GM21576 (cell line): ENCODE measurements at regions not wholly inside any gene's neighbourhood (a gene's known extent, or its start where the extent isn't known, plus 50 kb on each side); places are given as distances from the start of the nearest gene placed in this dataset.
A peak's percentile ranks its signal among the peaks of the same experiment; 100 is the strongest.

Experiments
- ATAC-seq: cut with Tn5 transposase; IDR thresholded peaks from one replicate; pipeline ENCODE4 v1.9.1; 2021; ENCODE audit warnings: mild to moderate bottlenecking, moderate library complexity; ENCODE audit not compliant: unreplicated experiment

GRCh38 chr7:130958846-130959245, 224.8 kb upstream of the KLF14 start:
- ATAC-seq: no peak

- ATAC-seq: no peak
Measured at GRCh38 chr7:130959743-130960207, 225.8 kb upstream of the KLF14 start.

GRCh38 chr7:130960208-130960988, 226.4 kb upstream of the KLF14 start:
- ATAC-seq: no peak

- peak; percentile 68 for ATAC-seq
Measured at GRCh38 chr7:130961128-130961601, 227.2 kb upstream of the KLF14 start.

- ATAC-seq: no peak
Measured at GRCh38 chr7:130962109-130962508, 228.1 kb upstream of the KLF14 start.

- no peak for ATAC-seq
Measured at GRCh38 chr7:130963339-130963738, 229.3 kb upstream of the KLF14 start.

- no peak for ATAC-seq
Measured at GRCh38 chr7:130965515-130965914, 231.5 kb upstream of the KLF14 start.

- no peak for ATAC-seq
Measured at GRCh38 chr7:130966246-130967009, 232.4 kb upstream of the KLF14 start.

- ATAC-seq: no peak
Measured at GRCh38 chr7:130970196-130970595, 236.2 kb upstream of the KLF14 start.

- ATAC-seq: no peak
Measured at GRCh38 chr7:130970696-130971095, 236.7 kb upstream of the KLF14 start.

GRCh38 chr7:130971297-130971696, 237.3 kb upstream of the KLF14 start:
- no peak for ATAC-seq

- ATAC-seq: no peak
Measured at GRCh38 chr7:130972201-130972600, 238.2 kb upstream of the KLF14 start.

- ATAC-seq: no peak
Measured at GRCh38 chr7:130973637-130974036, 239.6 kb upstream of the KLF14 start.

GRCh38 chr7:130974169-130974568, 240.2 kb upstream of the KLF14 start:
- ATAC-seq: no peak

- ATAC-seq: no peak
Measured at GRCh38 chr7:130974794-130975193, 240.8 kb upstream of the KLF14 start.

GRCh38 chr7:130975731-130976130, 241.7 kb upstream of the KLF14 start:
- no peak for ATAC-seq

- no peak for ATAC-seq
Measured at GRCh38 chr7:130982160-130982638, 248.2 kb upstream of the KLF14 start.

- no peak for ATAC-seq
Measured at GRCh38 chr7:130982651-130983050, 248.6 kb upstream of the KLF14 start.

- no peak for ATAC-seq
Measured at GRCh38 chr7:130985361-130985760, 251.4 kb upstream of the KLF14 start.

GRCh38 chr7:130986261-130986690, 252.3 kb upstream of the KLF14 start:
- no peak for ATAC-seq

GRCh38 chr7:130987092-130987491, 253.1 kb upstream of the KLF14 start:
- no peak for ATAC-seq

GRCh38 chr7:130988443-130988842, 254.4 kb upstream of the KLF14 start:
- ATAC-seq: no peak
